Endothelial cell of umbilical vein (primary cell): ENCODE measurements at regions not wholly inside any gene's neighbourhood (a gene's known extent, or its start where the extent isn't known, plus 50 kb on each side); places are given as distances from the start of the nearest gene placed in this dataset.

Experiments used
- BruUV-seq: library from RNA; stranded (reverse); fragments of 400-500 nt; replicated peaks from 2 replicates; lab custom pipeline; 2021; lab: Mats Ljungman, UMichigan
- CTCF ChIA-PET: fragments of 300-600, 350-600 bp; sonication (Branson Sonifier 250); formaldehyde crosslinking; loops from one replicate; lab custom pipeline; 2021; ENCODE audit warnings: antibody characterized with exemption, inconsistent platforms; lab: Charles Lee
- POLR2A ChIA-PET: fragments of 300-600, 350-600 bp; sonication (Branson Sonifier 250); formaldehyde crosslinking; loops from one replicate; lab custom pipeline; 2021; ENCODE audit warnings: antibody characterized with exemption, inconsistent platforms; lab: Charles Lee
- DNase-seq: peaks from one replicate; pipeline ENCODE4 v3.0.0-alpha.2; 2011; ENCODE audit warnings: low read depth, low spot score
- FAIRE-seq: peaks from 2 replicates; lab custom pipeline; 2011; peaks lifted over from hg19 to GRCh38; lab: Jason Lieb, UNC
- H2AFZ ChIP-seq: 2 replicates; pipeline ENCODE4 v1.6.0; 2012; ENCODE audit warnings: low read depth, low read length, control low read depth, inconsistent platforms
- H3K27ac ChIP-seq: 2 replicates; pipeline ENCODE4 v1.5.1; 2011; ENCODE audit warnings: low read depth, mild to moderate bottlenecking, control low read depth, low read length, moderate library complexity; ENCODE audit not compliant: insufficient read depth
- H3K27me3 ChIP-seq, 2 experiments: 2 replicates each; pipeline versions ENCODE4 v1.6.0 to v1.6.1; 2011; ENCODE audit warnings: low read length in 2 of 2, mixed read lengths in 1 of 2; ENCODE audit not compliant: control insufficient read depth in 2 of 2, insufficient read depth in 2 of 2
- H3K36me3 ChIP-seq, 2 experiments: 2 replicates in 1 of 2; 3 replicates in 1 of 2; pipeline ENCODE4 v1.5.1; 2011; ENCODE audit warnings: low read length in 2 of 2, mild to moderate bottlenecking in 1 of 2, moderate library complexity in 1 of 2; ENCODE audit not compliant: control insufficient read depth in 2 of 2, insufficient read depth in 2 of 2; ENCODE audit errors: extremely low read depth in 1 of 2
- H3K4me1 ChIP-seq: 3 replicates; pipeline ENCODE4 v1.5.1; 2011; ENCODE audit warnings: mild to moderate bottlenecking, low read length; ENCODE audit not compliant: control insufficient read depth, insufficient read depth; ENCODE audit errors: extremely low read depth
- H3K4me2 ChIP-seq: 2 replicates; pipeline ENCODE4 v1.6.1; 2011; ENCODE audit warnings: low read length, control low read depth, mixed read lengths; ENCODE audit not compliant: insufficient read depth
- H3K4me3 ChIP-seq, 3 experiments: fragments of 200-600 bp in 1 of 3; sonication (generic), shearing (Covaris generic) in 1 of 3; replicated peaks in 1 of 3; 2 replicates each; pipeline ENCODE4 v1.5.1; 2011 to 2016; ENCODE audit warnings: control low read depth in 3 of 3, low read length in 3 of 3, mild to moderate bottlenecking in 2 of 3, inconsistent platforms in 1 of 3, low read depth in 1 of 3, moderate library complexity in 1 of 3; ENCODE audit not compliant: insufficient read depth in 1 of 3
- H3K79me2 ChIP-seq: 2 replicates; pipeline ENCODE4 v1.6.0; 2012; ENCODE audit warnings: low read length, inconsistent platforms; ENCODE audit not compliant: control insufficient read depth, insufficient read depth
- H3K9ac ChIP-seq: replicated peaks from 2 replicates; pipeline ENCODE3; 2011; ENCODE audit warnings: low read length, control low read depth; ENCODE audit not compliant: insufficient read depth; ENCODE audit errors: extremely low read depth
- H3K9me1 ChIP-seq: replicated peaks from 3 replicates; pipeline ENCODE4 v1.6.0; 2011; ENCODE audit warnings: mild to moderate bottlenecking, low read length; ENCODE audit not compliant: control insufficient read depth, insufficient read depth; ENCODE audit errors: extremely low read depth
- H3K9me3 ChIP-seq: replicated peaks from 2 replicates; pipeline ENCODE4 v1.5.1; 2012; ENCODE audit warnings: low read length, inconsistent platforms; ENCODE audit not compliant: control insufficient read depth, insufficient read depth
- H4K20me1 ChIP-seq: replicated peaks from 2 replicates; pipeline ENCODE3; 2011; ENCODE audit warnings: mild to moderate bottlenecking, low read length; ENCODE audit not compliant: control insufficient read depth, insufficient read depth; ENCODE audit errors: extremely low read depth
- EZH2 ChIP-seq: IDR thresholded peaks from 2 replicates; pipeline ENCODE4 v1.6.1; 2012; ENCODE audit warnings: borderline replicate concordance, low read depth, mild to moderate bottlenecking, moderate library complexity, low read length, inconsistent platforms; ENCODE audit not compliant: severe bottlenecking
- FOS ChIP-seq: IDR thresholded peaks from 2 replicates; pipeline ENCODE4 v1.6.1; 2011; ENCODE audit warnings: mild to moderate bottlenecking, low read length, moderate library complexity, borderline replicate concordance; ENCODE audit not compliant: insufficient read depth
- GATA2 ChIP-seq: IDR thresholded peaks from 2 replicates; pipeline ENCODE4 v1.7.0; 2011; ENCODE audit warnings: low read depth, mild to moderate bottlenecking, moderate library complexity, mixed read lengths, low read length; ENCODE audit not compliant: insufficient read length, insufficient read depth
- JUN ChIP-seq: IDR thresholded peaks from 2 replicates; pipeline ENCODE4 v1.6.1; 2011; ENCODE audit warnings: borderline replicate concordance, low read depth; ENCODE audit not compliant: insufficient read length, insufficient read depth
- MYC ChIP-seq: IDR thresholded peaks from one replicate; pipeline ENCODE4 v1.6.1; 2011; ENCODE audit warnings: mild to moderate bottlenecking, low read depth, low read length
- POLR2A ChIP-seq: IDR thresholded peaks from 2 replicates; pipeline ENCODE4 v1.6.1; 2012; ENCODE audit warnings: low read depth, mild to moderate bottlenecking, control low read depth, low read length
- POLR2AphosphoS5 ChIP-seq: IDR thresholded peaks from 2 replicates; pipeline ENCODE4 v1.6.1; 2012; ENCODE audit warnings: low read depth, mild to moderate bottlenecking, control low read depth, low read length, moderate library complexity; ENCODE audit not compliant: insufficient read depth
- dilution Hi-C: fragments of 300-500 bp; cut with MboI; formaldehyde crosslinking; loops from one replicate; pipeline ENCODE4 v1.15.0; 2019; ENCODE audit warnings: low sequenced_read_pairs; ENCODE audit not compliant: extremely low pct_ligation_motif_present
- intact Hi-C: fragments of 100-400 bp; cut with micrococcal nuclease; formaldehyde crosslinking; loops from one replicate; pipeline ENCODE4 v1.10.0; 2022
- TF ChIP-seq, protein P1 (sequence below): IDR thresholded peaks from 2 replicates; pipeline ENCODE4 v1.6.1; 2011; ENCODE audit not compliant: insufficient read depth, insufficient read length
- TF ChIP-seq, protein P2 (sequence below), 2 donors: IDR thresholded peaks; 1 replicate in 1 of 2; 2 replicates in 1 of 2; pipeline ENCODE4 v1.5.1; 2011; ENCODE audit warnings: low read length in 2 of 2, mild to moderate bottlenecking in 2 of 2, moderate library complexity in 2 of 2, control low read depth in 1 of 2, inconsistent platforms in 1 of 2, low read depth in 1 of 2; ENCODE audit not compliant: insufficient read depth in 1 of 2; ENCODE audit errors: extremely low read depth in 1 of 2

DNA sequence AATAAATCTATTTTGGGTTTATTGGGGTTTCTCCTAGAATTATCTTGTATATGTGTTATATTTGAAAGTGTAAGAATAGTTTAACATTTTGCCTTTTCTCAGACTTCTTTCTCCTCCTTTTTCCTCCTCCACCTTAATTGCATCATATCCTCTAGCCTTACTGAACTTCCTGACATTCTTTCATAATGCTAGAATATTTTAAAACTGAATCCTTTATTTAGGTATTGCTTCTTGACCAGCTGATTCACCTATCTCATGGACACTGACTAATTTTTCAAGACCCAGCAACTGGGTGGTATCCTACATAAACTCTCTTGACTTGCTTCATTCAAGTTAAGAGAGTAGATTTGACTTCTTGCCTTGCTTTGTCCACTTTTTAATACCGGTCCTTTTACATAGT lies 1508.9 kb downstream of the STIM2 start:
- ChIA-PET POLR2A (no interaction called here), CTCF (no interaction called here)
- H3K9me3 ChIP-seq = no peaks in the 10 kb centered on the region
- dilution Hi-C loops (no loop called here), intact Hi-C loops (loop anchor here (1.0 kb wide), 1 partner anchor 14 kb away; no protein-coding TSS in a partner anchor)
- no TSS peak for BruUV-seq
- no peaks in the 10 kb centered on the region for H3K9me1 ChIP-seq
- H3K4me1 ChIP-seq = peaks cover 7% of the 10 kb centered on the region
- H4K20me1 ChIP-seq = no peaks in the 10 kb centered on the region
- FAIRE-seq = no peak
- DNase-seq = peak; percentile 5
- peak overlapping the region; percentile 17 for H3K4me2 ChIP-seq
- H3K4me3 ChIP-seq = no peak overlapping the region
- TF ChIP-seq FOS (peak; percentile 14), JUN (no peak)
- H2AFZ ChIP-seq = peak overlapping the region; percentile 61
- H3K79me2 ChIP-seq = no peaks in the 10 kb centered on the region
- no peak overlapping the region for H3K9ac ChIP-seq
- H3K27me3 ChIP-seq = no peaks in the 10 kb centered on the region
- H3K36me3 ChIP-seq = no peaks in the 10 kb centered on the region
- no peak overlapping the region for H3K27ac ChIP-seq

DNA sequence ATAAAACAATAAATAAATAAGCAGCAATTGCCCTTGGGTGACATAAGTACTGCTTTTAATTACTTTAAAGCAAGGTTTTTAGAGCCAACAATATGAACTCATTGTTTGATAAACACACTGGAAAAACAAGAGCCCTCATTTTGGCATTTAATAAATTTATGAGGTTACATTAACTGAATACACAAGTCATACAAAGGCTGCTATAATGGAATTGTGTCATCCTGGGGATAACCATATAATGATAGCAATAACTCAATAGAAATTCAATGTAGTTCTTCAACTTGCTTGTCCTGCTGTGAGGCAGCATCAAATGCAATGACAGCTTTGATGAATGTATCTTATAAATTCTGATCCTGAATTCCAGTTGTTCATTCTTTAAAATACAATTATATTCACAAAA lies 1512.5 kb downstream of the STIM2 start:
- intact Hi-C loops (no loop called here), dilution Hi-C loops (no loop called here)
- H3K9me3 ChIP-seq = no peaks in the 10 kb centered on the region
- H3K79me2 ChIP-seq = no peaks in the 10 kb centered on the region
- DNase-seq = no peak
- H3K27me3 ChIP-seq = no peaks in the 10 kb centered on the region
- H3K27ac ChIP-seq = no peak overlapping the region
- no peak overlapping the region for H3K4me3 ChIP-seq
- no peaks in the 10 kb centered on the region for H3K9me1 ChIP-seq
- no peak for FAIRE-seq
- TF ChIP-seq, protein P1, sequence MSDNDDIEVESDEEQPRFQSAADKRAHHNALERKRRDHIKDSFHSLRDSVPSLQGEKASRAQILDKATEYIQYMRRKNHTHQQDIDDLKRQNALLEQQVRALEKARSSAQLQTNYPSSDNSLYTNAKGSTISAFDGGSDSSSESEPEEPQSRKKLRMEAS = no peak
- TF ChIP-seq GATA2 (no peak), POLR2AphosphoS5 (no peak), EZH2 (no peak), JUN (no peak), FOS (no peak), MYC (no peak), POLR2A (no peak)
- TF ChIP-seq, protein P2, sequence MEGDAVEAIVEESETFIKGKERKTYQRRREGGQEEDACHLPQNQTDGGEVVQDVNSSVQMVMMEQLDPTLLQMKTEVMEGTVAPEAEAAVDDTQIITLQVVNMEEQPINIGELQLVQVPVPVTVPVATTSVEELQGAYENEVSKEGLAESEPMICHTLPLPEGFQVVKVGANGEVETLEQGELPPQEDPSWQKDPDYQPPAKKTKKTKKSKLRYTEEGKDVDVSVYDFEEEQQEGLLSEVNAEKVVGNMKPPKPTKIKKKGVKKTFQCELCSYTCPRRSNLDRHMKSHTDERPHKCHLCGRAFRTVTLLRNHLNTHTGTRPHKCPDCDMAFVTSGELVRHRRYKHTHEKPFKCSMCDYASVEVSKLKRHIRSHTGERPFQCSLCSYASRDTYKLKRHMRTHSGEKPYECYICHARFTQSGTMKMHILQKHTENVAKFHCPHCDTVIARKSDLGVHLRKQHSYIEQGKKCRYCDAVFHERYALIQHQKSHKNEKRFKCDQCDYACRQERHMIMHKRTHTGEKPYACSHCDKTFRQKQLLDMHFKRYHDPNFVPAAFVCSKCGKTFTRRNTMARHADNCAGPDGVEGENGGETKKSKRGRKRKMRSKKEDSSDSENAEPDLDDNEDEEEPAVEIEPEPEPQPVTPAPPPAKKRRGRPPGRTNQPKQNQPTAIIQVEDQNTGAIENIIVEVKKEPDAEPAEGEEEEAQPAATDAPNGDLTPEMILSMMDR (IDR thresholded peaks at IDR 0.05; ENCODE audit: extremely low read depth in 1 of 2, insufficient read depth in 1 of 2, low read depth in 1 of 2, low read length in 2 of 2) = no peak
- H3K4me2 ChIP-seq = no peak overlapping the region
- no TSS peak for BruUV-seq
- no peaks in the 10 kb centered on the region for H3K36me3 ChIP-seq
- H3K9ac ChIP-seq = no peak overlapping the region
- H4K20me1 ChIP-seq = no peaks in the 10 kb centered on the region
- no peak overlapping the region for H2AFZ ChIP-seq
- H3K4me1 ChIP-seq = peaks cover 7% of the 10 kb centered on the region
- CTCF ChIA-PET = no interaction called here
- POLR2A ChIA-PET = no interaction called here
